Superior temporal gyrus (tissue), 1 donor: ENCODE measurements at regions not wholly inside any gene's neighbourhood (a gene's known extent, or its start where the extent isn't known, plus 50 kb on each side); places are given as distances from the start of the nearest gene placed in this dataset.
A peak's percentile ranks its signal among the peaks of the same experiment; 100 is the strongest.
"Not testable (repeated sequence)": the region's sequence is repeated elsewhere in the genome, so short reads cannot be mapped to it uniquely, and the experiment has no call there.

Source experiments
- DNase-seq: peaks from one replicate; pipeline ENCODE4 v3.0.0-alpha.2; 2016; ENCODE audit errors: extremely low spot score

DNA sequence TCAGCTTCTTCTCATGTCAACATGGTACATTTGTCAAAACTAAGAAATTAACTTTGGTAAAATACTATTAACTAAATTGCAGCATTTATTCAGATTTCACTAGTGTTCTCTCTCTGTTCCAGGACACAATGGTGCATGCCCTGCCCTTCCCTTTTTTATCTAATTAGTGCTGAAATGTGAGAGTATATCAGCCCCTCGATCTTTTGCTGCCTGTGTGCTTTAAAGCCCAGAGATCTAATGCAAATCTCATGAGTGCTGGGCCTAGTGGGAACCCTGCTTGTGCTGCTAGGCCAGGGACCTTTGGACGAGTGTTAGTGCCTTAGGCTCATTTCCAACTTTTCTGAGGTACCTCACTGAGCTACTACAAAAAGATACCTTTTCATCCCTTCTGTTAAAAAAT lies 221.1 kb upstream of the EDNRB start:
- DNase-seq = no peak

DNA sequence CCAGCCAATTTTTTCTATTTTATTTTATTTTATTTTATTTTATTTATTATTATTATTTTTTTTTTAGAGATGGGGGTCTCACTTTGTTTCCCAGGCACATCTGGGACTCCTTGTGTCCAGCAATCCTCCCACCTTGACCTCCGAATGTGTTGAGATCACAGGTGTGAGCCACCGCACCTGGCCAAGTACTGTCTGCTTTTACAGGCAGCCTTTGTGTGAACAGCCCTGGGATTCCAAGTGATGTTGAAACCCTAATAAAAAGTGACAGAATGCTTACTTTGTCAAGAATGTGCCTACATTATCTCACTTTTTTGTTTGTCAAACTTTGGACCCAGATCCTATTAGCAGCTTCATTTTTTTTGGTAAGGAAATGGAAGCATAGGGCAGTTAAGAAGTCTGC lies 220.1 kb upstream of the EDNRB start:
- no peak for DNase-seq

DNA sequence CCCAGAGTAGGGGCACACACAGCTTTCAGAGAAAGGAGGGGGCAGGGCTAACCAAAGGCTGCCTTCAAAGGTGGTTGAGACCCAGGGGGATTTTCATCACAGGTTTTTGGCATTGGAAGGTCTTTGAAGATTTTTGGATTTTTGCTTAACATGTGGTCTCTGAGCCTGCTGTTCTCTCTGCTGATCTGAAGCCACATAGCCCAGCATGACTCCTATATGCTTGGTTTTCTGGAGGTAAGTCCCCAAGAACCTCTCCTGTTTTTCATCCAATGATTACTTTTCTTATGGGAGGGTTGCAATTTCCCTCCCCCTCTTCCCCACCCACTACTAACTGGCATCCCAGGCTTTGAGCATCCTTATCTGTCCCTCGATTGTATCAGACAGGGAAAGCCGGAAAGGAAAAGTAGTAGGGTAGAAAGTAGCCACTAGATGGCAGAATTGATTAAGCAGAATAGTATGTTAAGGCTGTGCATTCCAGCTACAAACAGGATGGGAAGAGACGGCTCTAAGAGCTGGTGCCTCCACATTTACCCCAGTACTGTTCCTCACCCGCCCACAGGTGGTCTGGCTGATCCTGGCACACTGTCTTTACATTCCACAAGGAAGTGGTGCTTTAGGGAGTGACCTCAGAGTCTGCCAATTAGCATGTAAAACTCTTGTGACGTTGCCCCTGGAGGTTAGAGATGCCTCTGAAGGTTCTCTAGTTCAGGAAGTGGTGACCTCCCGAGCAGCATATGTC lies 218.9 kb upstream of the EDNRB start:
- DNase-seq = peak; percentile 93

DNA sequence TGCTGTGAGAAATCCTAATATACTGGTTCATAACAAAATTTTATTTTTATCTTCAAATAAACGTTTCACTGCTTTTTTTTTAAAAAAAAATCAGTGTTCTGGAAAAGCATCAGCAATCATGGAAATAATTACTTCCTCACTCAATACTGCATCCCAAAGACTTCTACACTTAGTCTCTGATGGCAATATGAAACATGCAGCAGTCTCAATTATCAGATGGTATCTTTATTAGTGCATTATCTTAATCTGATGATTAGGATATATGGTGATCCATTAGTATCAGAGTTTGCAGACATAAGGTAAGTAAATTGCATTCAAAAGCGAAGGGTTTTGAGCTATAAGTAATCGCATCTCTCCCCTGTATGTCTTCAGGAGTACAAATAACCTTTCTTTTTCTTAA lies 218.3 kb upstream of the EDNRB start:
- no peak for DNase-seq

DNA sequence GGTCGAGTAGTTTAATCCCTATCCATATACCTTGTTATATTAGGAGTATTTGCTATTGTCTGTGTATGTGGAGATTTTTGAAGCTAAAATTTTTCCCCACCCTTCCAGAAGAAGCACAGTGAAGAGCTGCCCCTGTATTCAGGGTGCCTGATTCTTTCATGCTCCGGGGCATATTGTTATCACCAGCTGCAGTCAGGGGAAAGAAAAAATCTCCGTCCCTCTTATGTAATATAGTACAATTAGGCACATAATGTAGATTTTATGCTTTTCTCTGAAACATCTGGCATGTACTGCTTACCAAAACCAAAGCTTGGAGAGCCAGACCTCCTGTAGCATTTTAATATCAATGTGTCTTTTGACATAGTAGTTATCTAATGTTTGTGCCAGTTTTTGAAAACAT lies 214.9 kb upstream of the EDNRB start:
- DNase-seq = no peak

GRCh38 chr13:78131811-78132210 lies 213.2 kb upstream of the EDNRB start:
- DNase-seq = no peak

- no peak for DNase-seq
Observed at GRCh38 chr13:78131346-78131745, 212.7 kb upstream of the EDNRB start.

GRCh38 chr13:78129823-78130222 lies 211.2 kb upstream of the EDNRB start:
- no peak for DNase-seq

GRCh38 chr13:78129359-78129758 lies 210.7 kb upstream of the EDNRB start:
- DNase-seq = no peak

- peak; percentile 91 for DNase-seq
Observed at GRCh38 chr13:78121459-78122348, 203.1 kb upstream of the EDNRB start.

GRCh38 chr13:78121001-78121400 lies 202.4 kb upstream of the EDNRB start:
- DNase-seq = no peak

- DNase-seq = not testable (repeated sequence)
Observed at GRCh38 chr13:78120144-78120543, 201.5 kb upstream of the EDNRB start.

DNA sequence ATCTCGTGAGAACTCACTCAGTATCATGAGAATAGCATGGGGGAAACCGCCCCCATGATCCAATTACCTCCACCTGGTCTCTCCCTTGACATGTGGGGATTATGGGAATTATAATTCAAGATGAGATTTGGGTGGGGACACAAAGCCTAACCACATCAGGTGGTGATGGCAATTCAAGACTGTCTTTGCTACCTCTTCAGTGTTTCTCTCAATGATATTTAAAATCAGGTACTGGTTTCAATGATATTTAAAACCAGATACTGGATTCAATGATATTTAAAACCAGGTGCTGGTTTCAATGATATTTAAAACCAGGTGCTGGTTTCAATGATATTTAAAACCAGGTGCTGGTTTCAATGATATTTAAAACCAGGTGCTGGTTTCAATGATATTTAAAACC lies 198.4 kb upstream of the EDNRB start:
- not testable (repeated sequence) for DNase-seq

- DNase-seq = no peak
Observed at GRCh38 chr13:78105656-78106055, 187.0 kb upstream of the EDNRB start.

DNA sequence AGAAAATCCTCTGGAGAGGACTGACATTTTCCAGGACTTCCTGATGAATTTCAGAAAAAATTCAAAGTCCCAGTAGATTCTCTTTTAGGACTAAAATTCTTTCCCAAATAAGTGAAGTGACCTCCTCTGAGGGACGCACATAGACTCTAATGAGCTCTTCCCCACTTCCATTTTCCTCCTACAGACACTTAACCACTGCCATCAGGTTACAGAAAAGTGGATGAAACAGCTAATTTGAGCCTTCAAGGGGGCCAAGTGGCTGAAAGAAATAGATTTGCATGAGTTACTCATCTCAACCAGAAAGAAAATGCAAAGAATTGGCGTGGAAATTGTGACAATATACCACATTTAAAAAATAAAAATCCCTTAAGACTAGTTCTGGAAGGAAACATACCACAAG lies 185.3 kb upstream of the EDNRB start:
- DNase-seq = no peak

- DNase-seq = no peak
Observed at GRCh38 chr13:78102741-78103140, 184.1 kb upstream of the EDNRB start.

DNA sequence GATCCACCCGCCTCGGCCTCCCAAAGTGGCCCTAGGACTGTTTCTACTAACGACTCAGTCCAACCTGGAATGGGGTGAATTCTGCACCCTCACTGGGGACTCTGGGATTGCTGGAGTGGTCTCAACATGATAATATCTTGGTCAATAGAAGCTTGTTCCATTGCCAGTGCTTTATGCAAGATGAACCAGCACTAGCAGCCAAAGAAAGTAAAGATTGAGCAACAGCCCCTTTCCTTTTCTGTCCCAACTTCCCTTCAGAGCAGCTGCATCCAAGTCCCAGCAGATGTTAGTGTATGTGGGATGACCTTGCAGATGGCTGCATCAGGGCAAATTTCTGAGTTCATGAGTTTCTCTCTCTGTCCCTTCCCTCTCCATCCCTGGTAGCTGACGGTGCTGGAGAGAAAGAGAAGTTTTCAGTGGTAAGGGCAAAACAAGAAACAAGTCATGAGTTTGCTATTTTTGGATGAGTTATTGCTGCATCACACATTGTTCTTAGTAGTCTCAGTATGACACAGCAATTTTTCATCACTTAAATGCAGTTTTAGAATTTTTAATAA lies 183.6 kb upstream of the EDNRB start:
- DNase-seq = no peak

DNA sequence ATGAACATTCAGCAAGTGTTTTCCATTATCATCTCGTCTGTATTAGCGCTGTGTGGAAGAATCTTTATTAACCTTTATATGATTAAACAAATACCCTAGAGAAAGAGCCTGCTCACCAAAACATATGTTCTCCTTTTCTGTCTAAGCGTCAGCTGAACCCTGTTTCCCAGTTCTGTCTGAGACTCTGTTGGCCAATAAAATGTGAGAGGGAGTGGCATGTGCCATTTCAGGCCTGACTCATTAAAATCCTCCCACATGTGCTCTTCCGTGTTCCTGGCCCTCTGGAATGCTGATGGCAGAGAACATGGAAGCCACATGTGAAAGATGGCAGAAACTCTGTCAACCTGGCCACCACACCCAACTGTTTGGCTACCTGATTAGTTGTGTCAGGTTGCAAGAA lies 181.9 kb upstream of the EDNRB start:
- no peak for DNase-seq

DNA sequence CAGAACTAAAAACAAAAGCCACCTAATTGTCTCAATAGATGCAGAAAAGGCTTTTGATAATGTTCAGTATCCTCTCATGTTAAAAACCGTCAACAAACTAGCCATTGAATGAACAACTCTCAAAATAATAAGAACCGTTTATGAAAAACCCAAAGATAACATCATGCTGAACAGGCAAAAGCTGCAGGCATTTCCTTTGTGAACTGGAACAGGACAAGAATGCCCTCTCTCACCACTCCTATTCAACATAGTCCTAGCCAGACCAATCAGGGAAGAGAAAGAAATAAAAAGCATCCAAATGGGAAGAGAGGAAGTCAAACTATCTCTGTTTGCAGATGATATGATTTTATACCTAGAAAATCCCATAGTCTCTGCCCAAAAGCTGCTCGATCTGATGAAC lies 179.6 kb upstream of the EDNRB start:
- DNase-seq = no peak

- DNase-seq = no peak
Observed at GRCh38 chr13:78096221-78096620, 177.6 kb upstream of the EDNRB start.

DNA sequence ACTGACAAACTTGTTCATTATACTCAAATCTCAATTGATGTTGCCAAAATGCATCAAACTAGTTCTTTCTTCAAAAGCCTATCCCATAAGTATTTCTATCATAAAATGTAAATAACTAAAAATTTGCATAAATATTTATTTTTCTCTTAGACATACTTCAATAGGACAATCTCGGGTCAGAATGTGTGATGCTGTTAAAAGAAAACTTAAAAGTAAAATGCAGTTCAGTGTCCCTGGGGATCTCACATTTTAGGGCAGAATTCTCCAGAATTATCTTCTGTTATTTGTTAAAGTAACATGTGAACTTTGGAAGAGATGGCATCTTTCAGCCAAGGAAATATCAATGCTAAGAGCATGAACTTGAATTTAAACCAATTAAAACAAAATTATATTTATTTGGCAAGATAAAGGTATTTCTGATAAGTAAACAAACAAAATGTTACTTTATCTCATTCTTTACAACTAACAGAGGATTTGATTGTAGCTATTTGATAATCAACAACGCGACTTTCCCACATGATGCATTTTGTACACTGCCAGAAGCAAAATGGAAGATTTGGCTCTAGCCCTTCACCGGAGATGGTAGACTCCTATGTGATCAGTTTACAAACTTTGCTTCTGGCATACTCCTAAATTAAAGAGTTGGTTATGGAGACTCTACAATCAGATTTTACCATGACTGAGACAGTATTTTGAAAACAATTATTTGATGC lies 169.5 kb upstream of the EDNRB start:
- no peak for DNase-seq
